Rectal smooth muscle tissue (tissue), 1 donor: ENCODE measurements at regions not wholly inside any gene's neighbourhood (a gene's known extent, or its start where the extent isn't known, plus 50 kb on each side); places are given as distances from the start of the nearest gene placed in this dataset.

Experiments
- H3K27ac ChIP-seq: one replicate; pipeline ENCODE4 v1.7.0; 2013; ENCODE audit warnings: low read depth, low read length, inconsistent platforms
- H3K27me3 ChIP-seq: one replicate; pipeline ENCODE4 v1.7.0; 2013; ENCODE audit warnings: low read length; ENCODE audit not compliant: control insufficient read depth, insufficient read depth
- H3K36me3 ChIP-seq: one replicate; pipeline ENCODE4 v1.7.0; 2013; ENCODE audit warnings: low read length; ENCODE audit not compliant: control insufficient read depth, insufficient read depth
- H3K4me1 ChIP-seq: one replicate; pipeline ENCODE4 v1.7.0; 2013; ENCODE audit warnings: low read length; ENCODE audit not compliant: control insufficient read depth, insufficient read depth
- H3K4me3 ChIP-seq: one replicate; pipeline ENCODE4 v1.7.0; 2013; ENCODE audit warnings: low read length
- H3K9ac ChIP-seq: one replicate; pipeline ENCODE4 v1.7.0; 2013; ENCODE audit warnings: low read length

DNA sequence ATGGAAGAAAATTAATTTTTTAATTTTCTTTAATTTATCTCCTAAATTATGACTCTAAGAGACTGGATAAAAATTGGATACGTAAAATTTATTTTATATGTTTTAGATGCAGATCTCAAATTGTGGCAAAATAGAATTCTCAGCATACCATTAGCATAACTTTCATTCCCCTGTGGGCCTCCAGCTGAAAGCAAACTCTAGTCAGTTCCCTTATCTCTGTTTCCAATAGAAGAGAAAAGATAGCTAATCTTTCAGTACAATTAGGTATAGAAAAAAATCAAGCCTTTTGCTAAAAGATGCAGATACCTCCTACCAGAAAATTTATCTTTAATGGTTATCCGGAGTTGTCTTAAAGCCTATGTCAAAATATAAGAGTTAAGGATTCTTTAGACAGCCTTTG is 1530.6 kb downstream of the EFNA5 start:
- H3K4me1 ChIP-seq, result no peaks in the 10 kb centered on the region
- no peaks in the 10 kb centered on the region for H3K27me3 ChIP-seq
- no peak overlapping the region for H3K27ac ChIP-seq
- H3K4me3 ChIP-seq, result no peak overlapping the region
- no peak overlapping the region for H3K9ac ChIP-seq
- H3K36me3 ChIP-seq, result no peaks in the 10 kb centered on the region

DNA sequence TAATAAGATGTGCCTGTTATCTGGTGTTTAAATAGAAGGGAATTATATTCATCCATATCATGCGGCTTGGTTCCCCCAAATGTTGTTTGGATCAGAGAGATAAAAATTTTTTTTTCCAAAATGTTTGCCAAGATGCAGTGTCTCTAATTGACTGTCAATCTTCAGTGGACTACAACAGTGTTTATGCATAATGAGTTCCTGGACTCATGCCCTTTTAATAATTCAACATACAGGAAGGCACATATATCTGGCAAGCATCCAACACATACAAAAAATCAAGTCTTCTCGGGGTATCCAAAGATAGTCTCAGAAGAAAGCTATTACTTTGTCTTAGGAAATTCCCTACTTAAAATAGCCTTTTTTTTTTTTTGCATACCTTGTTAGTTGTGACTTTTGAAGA is 1534.7 kb downstream of the EFNA5 start:
- Histone ChIP-seq H3K27ac (no peak overlapping the region), H3K4me3 (no peak overlapping the region), H3K9ac (no peak overlapping the region)

DNA sequence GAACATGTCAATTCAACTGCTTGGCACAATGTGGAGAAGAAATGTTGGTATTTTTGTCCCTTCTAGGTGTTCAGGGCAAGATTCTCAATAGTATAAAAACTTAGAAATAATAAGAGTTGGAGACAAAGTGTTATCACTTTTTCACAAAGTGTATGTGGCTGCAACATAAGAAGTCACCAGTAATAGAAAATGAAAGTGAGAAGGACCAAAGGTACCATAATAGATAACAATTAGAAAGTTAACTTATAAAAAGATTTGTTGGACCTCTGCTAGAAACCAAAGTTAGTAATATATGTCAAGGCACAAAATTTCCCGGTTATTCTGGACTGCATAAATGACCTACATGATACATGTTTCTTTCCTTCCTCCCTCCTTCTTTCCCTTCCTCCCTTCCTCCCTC is 1535.3 kb downstream of the EFNA5 start:
- no peak overlapping the region for H3K27ac ChIP-seq
- H3K36me3 ChIP-seq, result no peaks in the 10 kb centered on the region
- H3K4me1 ChIP-seq, result no peaks in the 10 kb centered on the region
- H3K27me3 ChIP-seq, result no peaks in the 10 kb centered on the region
- H3K4me3 ChIP-seq, result no peak overlapping the region
- H3K9ac ChIP-seq, result no peak overlapping the region

More for the DNA sequence above, 1534.7 kb downstream of the EFNA5 start:
- no peaks in the 10 kb centered on the region for H3K27me3 ChIP-seq
- no peaks in the 10 kb centered on the region for H3K36me3 ChIP-seq
- no peaks in the 10 kb centered on the region for H3K4me1 ChIP-seq

DNA sequence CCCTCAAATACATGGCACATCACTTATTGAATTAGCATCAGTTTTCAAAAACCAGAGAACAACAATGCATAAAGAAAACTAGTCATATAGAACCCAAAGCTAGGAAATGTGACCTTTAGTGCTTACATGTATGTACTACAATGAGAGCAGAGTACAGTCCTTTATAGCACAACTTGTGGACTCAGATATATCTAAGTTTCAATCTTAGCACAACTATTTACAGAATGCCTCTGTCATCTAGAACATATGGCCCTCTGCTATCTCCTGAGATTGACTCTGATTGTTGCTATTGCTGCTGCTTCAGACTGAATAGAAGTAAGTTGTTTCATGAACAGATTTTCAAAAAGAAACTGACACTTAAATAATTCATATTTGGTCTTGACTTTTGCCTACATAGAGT is 1536.2 kb downstream of the EFNA5 start:
- Histone ChIP-seq H3K4me3 (no peak overlapping the region), H3K27me3 (no peaks in the 10 kb centered on the region), H3K4me1 (no peaks in the 10 kb centered on the region), H3K36me3 (no peaks in the 10 kb centered on the region), H3K27ac (no peak overlapping the region), H3K9ac (no peak overlapping the region)

DNA sequence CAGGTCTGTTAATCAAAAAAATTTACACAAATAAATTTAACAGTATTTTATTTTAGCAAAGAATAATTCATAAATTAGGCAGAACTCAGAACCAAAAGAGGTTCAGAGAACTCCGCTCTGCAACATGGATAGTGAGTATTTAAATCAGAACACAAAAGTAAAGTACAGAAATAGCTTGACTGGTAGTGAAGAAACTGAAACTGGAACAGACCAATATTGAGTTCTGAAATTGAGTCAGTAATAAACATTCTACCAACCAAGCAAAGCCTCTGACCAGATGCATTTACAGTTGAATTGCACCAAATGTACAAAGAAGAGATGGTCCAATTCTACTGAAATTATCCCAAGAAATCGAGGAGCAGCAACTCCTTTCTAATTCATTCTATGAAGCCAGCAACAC is 1542.8 kb downstream of the EFNA5 start:
- Histone ChIP-seq H3K9ac (no peak overlapping the region), H3K36me3 (no peaks in the 10 kb centered on the region), H3K4me1 (no peaks in the 10 kb centered on the region), H3K27me3 (no peaks in the 10 kb centered on the region), H3K4me3 (no peak overlapping the region), H3K27ac (no peak overlapping the region)

DNA sequence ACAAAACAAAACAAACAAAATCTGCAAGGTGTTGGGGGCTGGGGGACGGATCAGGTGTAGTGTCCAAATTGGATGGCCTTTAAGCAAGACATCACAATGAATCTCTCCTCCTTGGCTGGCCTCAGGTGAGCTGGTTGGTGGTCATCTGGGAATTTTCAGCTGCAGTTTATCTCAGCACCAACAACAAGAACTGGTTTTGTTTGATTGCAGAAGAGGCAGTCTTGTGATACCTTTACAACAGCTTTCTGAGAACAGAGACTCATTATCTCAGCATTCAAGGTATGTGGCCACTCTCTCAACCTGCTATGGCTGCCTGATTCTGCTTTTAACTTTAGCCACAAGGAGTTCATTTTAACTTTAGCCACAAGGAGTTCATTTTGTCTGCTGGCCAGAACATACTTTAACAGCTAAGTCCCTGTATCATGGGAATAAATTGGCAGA is 1543.4 kb downstream of the EFNA5 start:
- no peak overlapping the region for H3K9ac ChIP-seq

DNA sequence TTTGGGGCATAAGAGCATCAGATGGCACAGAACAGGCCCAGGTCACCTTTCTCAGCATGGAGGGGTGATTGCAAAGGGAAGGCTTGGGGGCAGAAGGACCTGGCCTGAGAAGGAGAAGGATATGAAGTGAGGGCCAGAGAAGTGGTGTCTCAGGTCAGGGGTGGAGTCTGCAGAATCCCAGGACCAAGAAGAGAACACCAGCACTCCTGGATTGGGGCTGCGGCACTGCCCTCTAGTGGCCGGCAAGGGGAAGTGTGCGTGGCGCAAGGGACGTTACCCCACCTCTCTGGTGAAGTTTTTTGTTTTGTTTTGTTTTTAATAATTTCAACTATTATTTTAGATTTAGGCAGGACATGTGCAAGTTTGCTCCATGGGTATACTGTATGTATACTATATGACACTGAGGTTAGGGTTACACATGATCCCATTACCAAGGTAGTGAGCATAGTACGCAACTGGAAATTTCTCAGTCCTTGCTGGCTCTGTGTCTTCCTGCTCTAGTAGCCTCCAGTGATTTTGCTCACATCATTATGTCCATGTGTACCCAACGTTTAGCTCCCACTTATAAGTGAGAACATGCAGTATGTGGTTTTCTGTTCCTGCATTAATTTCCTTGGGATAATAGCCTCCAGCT is 1548.6 kb downstream of the EFNA5 start:
- H3K9ac ChIP-seq, result no peak overlapping the region
- no peak overlapping the region for H3K27ac ChIP-seq

More for the DNA sequence above, 1543.4 kb downstream of the EFNA5 start:
- H3K36me3 ChIP-seq, result no peaks in the 10 kb centered on the region
- H3K4me1 ChIP-seq, result no peaks in the 10 kb centered on the region
- no peaks in the 10 kb centered on the region for H3K27me3 ChIP-seq
- no peak overlapping the region for H3K27ac ChIP-seq
- no peak overlapping the region for H3K4me3 ChIP-seq

DNA sequence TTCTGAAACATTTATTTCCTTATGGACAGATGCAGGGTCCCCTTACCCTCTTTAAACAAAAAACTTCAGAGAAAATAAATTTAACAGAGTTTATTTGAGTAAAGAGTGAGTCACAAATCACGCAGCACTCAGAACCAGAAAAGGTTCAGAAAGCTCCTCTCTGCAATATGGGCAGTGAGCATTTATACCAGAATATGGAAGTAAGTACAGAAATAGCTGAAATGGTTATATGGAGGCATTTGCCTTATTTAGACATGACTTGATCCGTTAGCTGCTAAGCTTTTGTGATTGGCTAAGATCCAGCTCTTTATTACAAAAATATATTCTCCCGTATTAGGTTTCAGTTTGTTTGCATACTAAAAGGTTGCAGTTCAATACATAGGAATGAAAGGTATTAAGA is 1554.1 kb downstream of the EFNA5 start:
- no peak overlapping the region for H3K9ac ChIP-seq
- no peaks in the 10 kb centered on the region for H3K27me3 ChIP-seq
- no peaks in the 10 kb centered on the region for H3K36me3 ChIP-seq
- no peak overlapping the region for H3K27ac ChIP-seq
- no peaks in the 10 kb centered on the region for H3K4me1 ChIP-seq
- H3K4me3 ChIP-seq, result no peak overlapping the region

More for the DNA sequence above, 1548.6 kb downstream of the EFNA5 start:
- H3K4me1 ChIP-seq, result no peaks in the 10 kb centered on the region
- H3K27me3 ChIP-seq, result no peaks in the 10 kb centered on the region
- no peaks in the 10 kb centered on the region for H3K36me3 ChIP-seq
- no peak overlapping the region for H3K4me3 ChIP-seq

DNA sequence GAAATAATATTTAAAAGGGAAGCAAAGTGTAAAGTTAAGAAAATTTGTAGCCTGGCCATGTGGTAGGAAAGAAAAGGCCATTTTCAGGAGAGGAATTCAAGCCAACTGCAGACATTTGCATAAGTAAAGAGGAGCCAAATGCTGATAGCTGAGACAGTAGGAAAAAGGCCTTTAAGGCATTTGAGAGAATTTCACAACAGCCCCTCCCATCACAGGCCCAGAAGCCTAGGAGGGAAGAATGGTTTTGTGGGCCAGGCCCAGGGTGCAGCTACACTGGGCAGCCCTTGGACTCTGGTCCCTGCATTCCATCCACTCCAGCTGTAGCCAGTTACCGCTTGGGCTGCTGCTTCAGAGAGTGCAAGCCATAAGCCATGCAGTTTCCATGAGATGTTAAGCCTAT is 1556.8 kb downstream of the EFNA5 start:
- Histone ChIP-seq H3K27ac (no peak overlapping the region), H3K4me1 (no peaks in the 10 kb centered on the region), H3K36me3 (no peaks in the 10 kb centered on the region), H3K9ac (no peak overlapping the region), H3K27me3 (no peaks in the 10 kb centered on the region), H3K4me3 (no peak overlapping the region)

DNA sequence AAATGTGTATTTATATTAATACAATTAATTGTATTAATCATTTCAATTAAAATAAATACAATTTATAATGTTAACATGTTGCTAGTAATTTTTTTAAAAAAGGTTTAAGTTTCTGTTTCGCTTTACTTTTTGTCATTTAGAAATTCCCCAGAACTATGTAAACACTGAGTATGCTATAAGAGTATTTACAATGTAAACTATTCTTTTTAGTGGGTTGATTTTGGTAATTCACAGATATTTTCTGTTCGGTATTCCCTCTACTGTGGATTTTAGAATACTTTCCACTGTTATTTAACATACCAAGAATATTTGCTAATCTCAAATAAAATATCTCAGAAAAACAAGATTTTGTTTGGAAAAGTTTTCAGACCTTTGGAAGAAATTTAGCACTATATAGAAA is 1564.4 kb downstream of the EFNA5 start:
- no peaks in the 10 kb centered on the region for H3K27me3 ChIP-seq
- no peak overlapping the region for H3K27ac ChIP-seq
- no peaks in the 10 kb centered on the region for H3K4me1 ChIP-seq
- no peaks in the 10 kb centered on the region for H3K36me3 ChIP-seq
- H3K4me3 ChIP-seq, result no peak overlapping the region
- no peak overlapping the region for H3K9ac ChIP-seq

DNA sequence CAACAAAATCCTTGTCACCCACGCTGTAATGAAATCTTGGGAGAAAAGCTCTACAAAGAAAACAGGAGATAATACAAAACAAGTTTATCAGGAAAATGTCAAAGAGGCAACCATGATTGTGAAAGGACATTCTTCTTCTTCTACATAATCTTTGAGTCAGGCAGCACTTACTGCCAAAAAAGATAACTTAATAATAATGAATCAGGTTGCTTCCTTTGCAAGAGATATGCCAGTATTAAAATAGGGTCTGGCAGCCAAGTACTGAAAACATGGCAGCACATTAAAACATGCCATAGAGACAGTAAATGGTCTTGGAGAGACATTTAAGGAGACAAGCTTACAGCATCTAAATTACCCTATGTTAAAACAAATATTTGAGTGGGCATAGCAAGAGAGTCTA is 1573.4 kb downstream of the EFNA5 start:
- no peaks in the 10 kb centered on the region for H3K36me3 ChIP-seq
- no peak overlapping the region for H3K27ac ChIP-seq
- no peaks in the 10 kb centered on the region for H3K27me3 ChIP-seq
- no peak overlapping the region for H3K4me3 ChIP-seq
- H3K4me1 ChIP-seq, result peaks cover 3% of the 10 kb centered on the region
- H3K9ac ChIP-seq, result no peak overlapping the region

DNA sequence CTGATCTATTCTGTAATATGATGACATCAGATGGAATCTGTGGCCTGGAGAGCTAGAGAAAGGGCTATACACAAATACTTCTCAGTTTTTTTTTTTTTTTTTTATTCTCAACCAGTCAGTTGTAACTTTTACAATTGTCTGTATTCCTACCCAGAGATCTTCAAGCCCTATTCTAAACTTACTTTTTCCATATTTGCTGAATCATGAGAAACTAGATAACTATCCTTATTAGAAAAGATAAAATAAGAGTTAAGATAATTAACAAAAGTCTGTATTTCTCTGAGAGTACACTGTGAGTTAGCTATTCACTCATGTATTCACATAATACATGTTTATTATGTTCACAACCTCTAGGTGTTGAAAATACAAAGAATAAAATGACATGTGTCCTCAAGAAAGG is 1575.9 kb downstream of the EFNA5 start:
- peaks cover 3% of the 10 kb centered on the region for H3K4me1 ChIP-seq
- H3K9ac ChIP-seq, result no peak overlapping the region
- H3K27ac ChIP-seq, result no peak overlapping the region
- no peak overlapping the region for H3K4me3 ChIP-seq
- H3K36me3 ChIP-seq, result no peaks in the 10 kb centered on the region
- H3K27me3 ChIP-seq, result no peaks in the 10 kb centered on the region

DNA sequence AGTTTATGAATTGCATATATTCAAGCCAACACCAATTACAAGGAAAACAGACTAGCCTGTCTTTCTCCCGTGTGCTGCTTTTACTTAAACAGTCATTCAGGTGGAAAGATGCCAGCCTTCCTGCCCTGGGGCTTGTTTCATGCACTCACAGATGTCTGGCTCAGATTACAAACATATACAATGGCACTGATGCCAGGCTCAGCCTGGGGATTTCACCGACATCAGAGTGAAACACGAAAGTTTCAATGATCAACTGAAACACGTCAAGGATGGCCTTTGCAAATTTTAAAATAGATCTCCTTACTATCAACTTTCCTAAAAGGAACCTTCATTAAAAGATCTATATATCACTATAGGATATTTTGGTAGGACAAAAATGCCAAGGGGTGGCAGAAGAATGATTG is 1576.5 kb downstream of the EFNA5 start:
- no peak overlapping the region for H3K9ac ChIP-seq
- H3K36me3 ChIP-seq, result no peaks in the 10 kb centered on the region
- peaks cover 3% of the 10 kb centered on the region for H3K4me1 ChIP-seq
- no peaks in the 10 kb centered on the region for H3K27me3 ChIP-seq
- H3K4me3 ChIP-seq, result no peak overlapping the region
- H3K27ac ChIP-seq, result no peak overlapping the region
